Panc1 (cell line): ENCODE measurements at regions not wholly inside any gene's neighbourhood (a gene's known extent, or its start where the extent isn't known, plus 50 kb on each side); places are given as distances from the start of the nearest gene placed in this dataset.

Experiments
- ATAC-seq: fragments of 200-7000 bp; cut with Tn5 transposase; 2 replicates; pipeline ENCODE4 v1.9.1; 2020; ENCODE audit warnings: mild to moderate bottlenecking, moderate library complexity
- BruUV-seq: library from RNA; stranded (reverse); fragments of 400-500 nt; replicated peaks from 2 replicates; lab custom pipeline; 2021; lab: Mats Ljungman, UMichigan
- CTCF ChIA-PET: fragments of 300-600 bp; sonication (Branson Sonifier 250); formaldehyde crosslinking; loops from one replicate; lab custom pipeline; 2022; ENCODE audit warnings: antibody characterized with exemption; lab: Charles Lee
- POLR2A ChIA-PET: fragments of 300-600 bp; sonication (Branson Sonifier 250); formaldehyde crosslinking; loops from one replicate; lab custom pipeline; 2022; ENCODE audit warnings: antibody characterized with exemption; lab: Charles Lee
- DNase-seq: peaks from one replicate; pipeline ENCODE4 v3.0.0-alpha.2; 2010; ENCODE audit warnings: low read depth, low spot score
- H3K27ac ChIP-seq: 2 replicates; pipeline ENCODE4 v1.5.1; 2011; ENCODE audit warnings: mild to moderate bottlenecking, low read length, inconsistent platforms
- H3K27me3 ChIP-seq: fragments of 200-500 bp; sonication (Bioruptor generic); 2 replicates; pipeline ENCODE4 v1.6.0; 2014; ENCODE audit warnings: low read length, inconsistent platforms; ENCODE audit not compliant: control insufficient read depth, insufficient read depth
- H3K36me3 ChIP-seq: fragments of 200-500 bp; sonication (Bioruptor generic); 2 replicates; pipeline ENCODE4 v1.5.1; 2014; ENCODE audit warnings: inconsistent platforms, mild to moderate bottlenecking, low read length, moderate library complexity; ENCODE audit not compliant: control insufficient read depth, insufficient read depth
- H3K4me1 ChIP-seq: 2 replicates; pipeline ENCODE4 v1.5.1; 2011; ENCODE audit warnings: inconsistent platforms, mild to moderate bottlenecking, low read length, moderate library complexity; ENCODE audit not compliant: control insufficient read depth, insufficient read depth
- H3K4me3 ChIP-seq, 2 experiments: 2 replicates each; pipeline ENCODE4 v1.5.1; 2011 to 2012; ENCODE audit warnings: low read depth in 2 of 2, low read length in 2 of 2, mild to moderate bottlenecking in 2 of 2, inconsistent platforms in 1 of 2, moderate library complexity in 1 of 2
- H3K9me3 ChIP-seq: fragments of 200-500 bp; sonication (Bioruptor generic); 2 replicates; pipeline ENCODE4 v1.5.1; 2014; ENCODE audit warnings: low read depth, mild to moderate bottlenecking, inconsistent platforms, low read length, moderate library complexity; ENCODE audit not compliant: control insufficient read depth, insufficient read depth
- CTCF ChIP-seq: fragments of 450-650 bp; IDR thresholded peaks from 2 replicates; pipeline ENCODE4 v1.5.1; 2017; ENCODE audit warnings: mild to moderate bottlenecking
- POLR2AphosphoS5 ChIP-seq: IDR thresholded peaks from 2 replicates; pipeline ENCODE4 v1.6.1; 2012; ENCODE audit warnings: mild to moderate bottlenecking, low read depth, low read length, moderate library complexity
- REST ChIP-seq, 2 experiments: IDR thresholded peaks; 2 replicates each; pipeline ENCODE4 v1.6.1; 2011 to 2012; ENCODE audit warnings: low read depth in 2 of 2, control low read depth in 1 of 2, low read length in 1 of 2, mild to moderate bottlenecking in 1 of 2, moderate library complexity in 1 of 2; ENCODE audit not compliant: insufficient read depth in 1 of 2
- SIN3A ChIP-seq: IDR thresholded peaks from 2 replicates; pipeline ENCODE4 v1.6.1; 2012; ENCODE audit warnings: low read depth, mild to moderate bottlenecking, low read length, moderate library complexity, borderline replicate concordance; ENCODE audit not compliant: insufficient read depth
- TCF7L2 ChIP-seq: IDR thresholded peaks from 2 replicates; pipeline ENCODE4 v1.6.1; 2011; ENCODE audit warnings: mild to moderate bottlenecking, low read depth, low read length, inconsistent platforms
- in situ Hi-C: cut with HindIII; loops from 2 replicates; pipeline ENCODE4 v1.10.0; 2016; ENCODE audit warnings: low sequenced_read_pairs, low pct_unique_long_range_greater_than_20kb
- intact Hi-C: fragments of 100-400 bp; cut with micrococcal nuclease; formaldehyde crosslinking; loops from one replicate; pipeline ENCODE4 v1.10.0; 2022; ENCODE audit not compliant: unreplicated experiment

GRCh38 chr5:136906545-136906944 lies 541.2 kb upstream of the TRPC7 start:
- ChIA-PET CTCF (no interaction called here), POLR2A (no interaction called here)
- in situ Hi-C loops: no loop called here
- no TSS peak for BruUV-seq
- DNase-seq (no peak), ATAC-seq (no peak)
- Histone ChIP-seq H3K4me3 (no peak overlapping the region), H3K27me3 (no peaks in the 10 kb centered on the region; the same call in none of the 2 replicates), H3K9me3 (no peaks in the 10 kb centered on the region), H3K4me1 (no peaks in the 10 kb centered on the region), H3K36me3 (no peaks in the 10 kb centered on the region), H3K27ac (no peak overlapping the region)
- intact Hi-C loops: no loop called here
- TF ChIP-seq REST (IDR thresholded peaks at IDR 0.05; ENCODE audit: insufficient read depth in 1 of 2, low read depth in 2 of 2, low read length in 1 of 2) (no peak), POLR2AphosphoS5 (no peak), CTCF (no peak), TCF7L2 (no peak), SIN3A (no peak)

DNA sequence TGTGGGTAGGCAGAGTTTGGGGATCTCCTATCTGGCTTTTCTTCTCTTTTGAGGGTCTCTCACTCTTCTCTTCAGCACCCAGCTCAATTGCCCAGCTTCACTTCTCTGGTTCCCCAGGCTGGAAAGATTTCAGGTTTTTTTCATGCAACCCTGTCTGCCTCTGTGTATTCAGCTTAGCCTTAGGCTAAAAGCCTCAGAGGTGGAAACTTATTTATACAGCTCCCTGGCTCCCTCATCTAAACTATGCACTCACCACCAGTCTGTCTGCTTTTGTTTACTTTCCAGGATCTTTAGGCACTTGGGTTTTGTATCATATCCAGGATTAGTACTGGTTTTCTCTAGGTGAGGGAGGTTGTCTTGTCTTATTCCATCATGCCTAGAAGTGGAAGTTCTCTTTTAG lies 540.2 kb upstream of the TRPC7 start:
- in situ Hi-C loops: no loop called here

More for the DNA sequence above, 540.2 kb upstream of the TRPC7 start:
- ChIA-PET POLR2A (interaction anchor here (0.5 kb wide), 1 partner anchor 11 kb away, joined by 3 read pairs; no protein-coding TSS in a partner anchor), CTCF (no interaction called here)
- H3K4me3 ChIP-seq: no peak overlapping the region
- no peaks in the 10 kb centered on the region for H3K4me1 ChIP-seq
- no TSS peak for BruUV-seq
- ATAC-seq (no peak), DNase-seq (no peak)
- no peaks in the 10 kb centered on the region for H3K36me3 ChIP-seq
- H3K27ac ChIP-seq: no peak overlapping the region
- H3K9me3 ChIP-seq: no peaks in the 10 kb centered on the region
- no peak for TF ChIP-seq POLR2AphosphoS5
- TF ChIP-seq SIN3A: no peak
- no peak for TF ChIP-seq REST (IDR thresholded peaks at IDR 0.05; ENCODE audit: insufficient read depth in 1 of 2, low read depth in 2 of 2, low read length in 1 of 2)
- no peak for TF ChIP-seq CTCF
- TF ChIP-seq TCF7L2: no peak
- intact Hi-C loops: no loop called here
- H3K27me3 ChIP-seq: no peaks in the 10 kb centered on the region; the same call in none of the 2 replicates
